K562 (cell line): ENCODE measurements at regions not wholly inside any gene's neighbourhood (a gene's known extent, or its start where the extent isn't known, plus 50 kb on each side); places are given as distances from the start of the nearest gene placed in this dataset.

ENCODE experiments used
- ELF1 ChIP-seq: fragments of 200-800 bp; sonication (Bioruptor generic); IDR thresholded peaks from 2 replicates; pipeline ENCODE4 v1.6.1; 2016; ENCODE audit warnings: missing genetic modification characterization, missing compliant biosample characterization
- HOXB6 ChIP-seq: fragments of 250-450 bp; sonication (Bioruptor Pico); IDR thresholded peaks from 2 replicates; pipeline ENCODE4 v1.5.1; 2022; ENCODE audit warnings: mild to moderate bottlenecking, borderline replicate concordance
- JUNB ChIP-seq: fragments of 450-650 bp; formaldehyde crosslinking; conservative IDR thresholded peaks from 2 replicates; pipeline ENCODE4 v1.4.0; 2020; ENCODE audit warnings: mild to moderate bottlenecking
- L3MBTL2 ChIP-seq: fragments of 450-650 bp; IDR thresholded peaks from 2 replicates; pipeline ENCODE4 v1.6.1; 2016; ENCODE audit warnings: mild to moderate bottlenecking, moderate library complexity
- MAFK ChIP-seq: IDR thresholded peaks from 2 replicates; pipeline ENCODE4 v1.6.1; 2011; ENCODE audit warnings: low read length, improper control_type of control experiment
- MBD2 ChIP-seq: sonication (generic); IDR thresholded peaks from 2 replicates; pipeline ENCODE4 v1.6.1; 2016; ENCODE audit warnings: low read depth, borderline replicate concordance
- NCOA2 ChIP-seq, 2 experiments: fragments of 450-650 bp; IDR thresholded peaks; 2 replicates each; pipeline ENCODE4 v1.6.1; 2018; ENCODE audit warnings: mild to moderate bottlenecking in 2 of 2, moderate library complexity in 1 of 2; ENCODE audit not compliant: partially characterized antibody in 2 of 2
- PHF20 ChIP-seq: fragments of 450-650 bp; IDR thresholded peaks from 2 replicates; pipeline ENCODE4 v1.6.1; 2018; ENCODE audit not compliant: partially characterized antibody
- POLR2AphosphoS2 ChIP-seq: IDR thresholded peaks from 2 replicates; pipeline ENCODE4 v1.6.1; 2012; ENCODE audit warnings: low read length, improper control_type of control experiment
- POLR3A ChIP-seq: IDR thresholded peaks from 2 replicates; pipeline ENCODE4 v1.6.1; 2011; ENCODE audit warnings: borderline replicate concordance, mild to moderate bottlenecking, moderate library complexity; ENCODE audit not compliant: insufficient read length, insufficient read depth; ENCODE audit errors: extremely low read depth
- PTTG1 ChIP-seq: fragments of 450-650 bp; IDR thresholded peaks from 2 replicates; pipeline ENCODE4 v1.6.1; 2016; ENCODE audit warnings: low read depth, mild to moderate bottlenecking, missing genetic modification characterization, missing compliant biosample characterization
- RB1 ChIP-seq: fragments of 450-650 bp; IDR thresholded peaks from 2 replicates; pipeline ENCODE4 v1.6.1; 2017; ENCODE audit warnings: low read depth, mild to moderate bottlenecking
- RBM39 ChIP-seq: fragments of 200-400 bp; formaldehyde crosslinking; optimal IDR thresholded peaks from 2 replicates; pipeline ENCODE3; 2018; ENCODE audit warnings: low read depth, low read length
- SOX6 ChIP-seq: fragments of 450-650 bp; IDR thresholded peaks from 2 replicates; pipeline ENCODE4 v1.6.1; 2014; ENCODE audit warnings: mild to moderate bottlenecking
- TEAD4 ChIP-seq, 2 experiments: sonication (generic) in 1 of 2; formaldehyde crosslinking in 1 of 2; IDR thresholded peaks; 2 replicates each; pipeline versions ENCODE4 v1.6.1 to v1.8.0; 2012 to 2022; ENCODE audit warnings: borderline replicate concordance in 1 of 2, inconsistent platforms in 1 of 2, low read length in 1 of 2, mild to moderate bottlenecking in 1 of 2, missing genetic modification reagents in 1 of 2
- THRA ChIP-seq: fragments of 450-650 bp; IDR thresholded peaks from 2 replicates; pipeline ENCODE4 v1.6.1; 2017; ENCODE audit warnings: mild to moderate bottlenecking, moderate library complexity
- TSHZ1 ChIP-seq: fragments of 250-450 bp; sonication (Bioruptor Pico); IDR thresholded peaks from 2 replicates; pipeline ENCODE4 v1.4.0; 2020; ENCODE audit warnings: mild to moderate bottlenecking, moderate library complexity
- ZBTB17 ChIP-seq: fragments of 450-650 bp; formaldehyde crosslinking; IDR thresholded peaks from 2 replicates; pipeline ENCODE4 v1.4.0; 2020; ENCODE audit warnings: mild to moderate bottlenecking
- ZNF263 ChIP-seq: sonication (generic); formaldehyde crosslinking; IDR thresholded peaks from 2 replicates; pipeline ENCODE4 v1.8.0; 2022; ENCODE audit warnings: mild to moderate bottlenecking, missing genetic modification reagents, borderline replicate concordance
- ZNF695 ChIP-seq: fragments of 450-650 bp; formaldehyde crosslinking; IDR thresholded peaks from 2 replicates; pipeline ENCODE4 v1.4.0; 2020; ENCODE audit warnings: mild to moderate bottlenecking, moderate library complexity
- ZNF764 ChIP-seq: fragments of 250-450 bp; sonication (Bioruptor Pico); IDR thresholded peaks from 2 replicates; pipeline ENCODE4 v1.4.0; 2020; ENCODE audit warnings: low read depth, mild to moderate bottlenecking, moderate library complexity
- ZNF766 ChIP-seq: fragments of 200-800 bp; sonication (Bioruptor generic); conservative IDR thresholded peaks from 2 replicates; pipeline ENCODE4 v1.6.1; 2016; ENCODE audit warnings: missing genetic modification characterization, missing compliant biosample characterization
- TF ChIP-seq, protein P1 (sequence below): sonication (generic); formaldehyde crosslinking; IDR thresholded peaks from 2 replicates; pipeline ENCODE4 v1.8.1; 2023; ENCODE audit warnings: mild to moderate bottlenecking, missing genetic modification reagents, moderate library complexity

- no peak for TF ChIP-seq PTTG1
- peak in 1 of 2 experiments; percentile 41 for TF ChIP-seq NCOA2 (IDR thresholded peaks at IDR 0.05; ENCODE audit: partially characterized antibody in 2 of 2)
- TF ChIP-seq MBD2 = no peak
- peak; percentile 85 for TF ChIP-seq TEAD4 (IDR thresholded peaks at IDR 0.05; ENCODE audit: low read length)
- no peak for TF ChIP-seq TEAD4 (CRISPR knock-in tag; IDR thresholded peaks at IDR 0.05; ENCODE audit: borderline replicate concordance)
- no peak for TF ChIP-seq POLR2AphosphoS2
- TF ChIP-seq RB1 = no peak
- no peak for TF ChIP-seq ZNF766 (CRISPR knock-in tag)
- TF ChIP-seq ZNF263 = 0 out of 2 replicates have a peak, but pooled peaks have one; percentile 31
- no peak for TF ChIP-seq MAFK
- no peak for TF ChIP-seq TSHZ1 (CRISPR knock-in tag)
- TF ChIP-seq L3MBTL2 = peak; percentile 69; the same call in 1 of the 2 replicates
- TF ChIP-seq HOXB6 = no peak
- no peak for TF ChIP-seq POLR3A
- no peak for TF ChIP-seq ELF1 (tag)
- TF ChIP-seq SOX6 = peak; percentile 48; the same call in 1 of the 2 replicates
- TF ChIP-seq, protein P1, sequence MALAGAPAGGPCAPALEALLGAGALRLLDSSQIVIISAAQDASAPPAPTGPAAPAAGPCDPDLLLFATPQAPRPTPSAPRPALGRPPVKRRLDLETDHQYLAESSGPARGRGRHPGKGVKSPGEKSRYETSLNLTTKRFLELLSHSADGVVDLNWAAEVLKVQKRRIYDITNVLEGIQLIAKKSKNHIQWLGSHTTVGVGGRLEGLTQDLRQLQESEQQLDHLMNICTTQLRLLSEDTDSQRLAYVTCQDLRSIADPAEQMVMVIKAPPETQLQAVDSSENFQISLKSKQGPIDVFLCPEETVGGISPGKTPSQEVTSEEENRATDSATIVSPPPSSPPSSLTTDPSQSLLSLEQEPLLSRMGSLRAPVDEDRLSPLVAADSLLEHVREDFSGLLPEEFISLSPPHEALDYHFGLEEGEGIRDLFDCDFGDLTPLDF (CRISPR knock-in tag) = no peak
- TF ChIP-seq PHF20 = no peak
- no peak for TF ChIP-seq ZBTB17 (CRISPR knock-in tag)
- no peak for TF ChIP-seq ZNF695 (CRISPR knock-in tag)
- no peak for TF ChIP-seq ZNF764 (CRISPR knock-in tag)
- TF ChIP-seq RBM39 = no peak
- TF ChIP-seq JUNB (CRISPR knock-in tag) = no peak
- TF ChIP-seq THRA = no peak
These were observed 139.6 kb upstream of the CTAGE1 start (continued) for GRCh38 chr18:22557168-22557941.
